ENCODE measurements at regions not wholly inside any gene's neighbourhood (a gene's known extent, or its start where the extent isn't known, plus 50 kb on each side); places are given as distances from the start of the nearest gene placed in this dataset.
"Not testable (repeated sequence)": the region's sequence is repeated elsewhere in the genome, so short reads cannot be mapped to it uniquely, and the experiment has no call there.

GRCh38 chr2:39581866-39582265, 83.9 kb upstream of the TMEM178A start:
- no peak for DNase-seq (ENCODE audit: low read depth in 2 of 2)

- DNase-seq (ENCODE audit: low read depth in 2 of 2), result no peak
Observed at GRCh38 chr2:39583213-39583612, 82.5 kb upstream of the TMEM178A start.

- no peak for DNase-seq (ENCODE audit: low read depth in 2 of 2)
Observed at GRCh38 chr2:39583781-39584180, 81.9 kb upstream of the TMEM178A start.

DNA sequence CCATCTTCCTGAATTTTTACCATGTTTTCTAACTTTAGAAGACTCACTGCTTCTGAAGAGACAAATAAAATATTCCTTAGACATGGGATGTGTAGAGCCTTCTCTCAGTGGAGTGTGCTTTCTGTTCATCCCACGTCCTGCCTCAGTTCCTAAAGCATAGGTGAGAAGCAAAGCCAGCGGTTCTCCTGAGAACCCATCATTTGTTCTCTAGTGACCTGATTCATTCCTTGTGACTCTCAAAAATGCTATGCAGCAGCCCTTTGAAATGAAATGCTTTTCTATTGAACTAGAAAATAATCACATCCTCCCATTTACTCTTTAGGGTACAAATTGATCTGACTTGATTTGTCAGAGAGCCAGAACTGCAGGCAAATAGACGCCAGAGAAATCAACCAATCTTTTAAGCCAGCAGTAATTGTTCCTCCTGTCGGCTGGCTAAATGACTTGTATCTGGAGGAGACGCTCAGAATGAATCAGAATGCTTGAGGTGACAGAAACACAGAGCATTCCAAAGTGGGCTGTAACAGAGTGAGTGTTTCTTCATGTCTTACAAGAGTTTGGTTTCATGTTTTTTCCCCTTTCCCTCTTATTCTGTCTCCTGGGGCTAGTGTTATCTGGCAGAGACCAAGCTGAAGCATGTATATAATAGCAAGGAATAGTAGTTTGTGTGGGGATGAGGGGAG, 81.3 kb upstream of the TMEM178A start:
- no peak for DNase-seq (ENCODE audit: low read depth in 2 of 2)

- not testable (repeated sequence) for DNase-seq (ENCODE audit: low read depth in 2 of 2)
Observed at GRCh38 chr2:39585531-39585930, 80.2 kb upstream of the TMEM178A start.

DNA sequence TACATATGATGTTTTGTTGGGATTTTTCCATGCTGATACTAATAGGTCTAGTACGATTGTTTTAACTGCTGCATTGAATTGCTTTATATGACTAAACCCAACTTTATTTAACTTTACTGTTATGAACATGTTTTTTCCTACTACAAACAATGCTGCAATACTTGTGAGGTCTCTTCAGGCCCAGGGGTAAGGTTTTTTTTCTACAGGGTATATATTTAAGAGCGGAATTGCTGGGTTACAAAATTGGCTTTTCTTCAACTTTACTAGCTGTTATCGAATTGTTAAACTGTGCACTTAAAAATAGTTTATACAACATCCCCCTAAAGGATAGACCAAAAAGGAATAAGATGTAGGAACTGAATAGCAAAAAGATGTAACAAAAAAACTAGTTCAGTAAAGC, 78.5 kb upstream of the TMEM178A start:
- DNase-seq (ENCODE audit: low read depth in 2 of 2), result no peak

DNA sequence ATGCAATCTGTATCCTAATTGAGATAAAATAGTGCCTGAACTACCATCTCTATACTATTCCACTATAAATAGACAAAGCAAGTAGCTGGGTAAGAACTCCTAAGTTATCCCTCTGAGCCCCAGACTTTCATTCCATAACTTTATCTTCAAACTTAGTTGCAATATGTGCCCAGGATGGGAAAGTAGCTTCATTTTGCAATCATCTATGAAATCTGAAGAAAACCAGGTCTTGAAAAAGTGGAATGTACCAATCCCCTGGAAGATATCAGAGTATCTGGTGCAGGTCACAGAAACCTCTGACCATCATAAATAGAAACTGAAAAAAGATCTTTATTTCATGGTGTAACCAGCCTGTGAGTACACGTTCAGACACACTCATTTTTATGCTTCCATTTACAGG, 78.1 kb upstream of the TMEM178A start:
- DNase-seq (ENCODE audit: low read depth in 2 of 2), result no peak

- no peak for DNase-seq (ENCODE audit: low read depth in 2 of 2)
Observed at GRCh38 chr2:39593439-39594393, 72.0 kb upstream of the TMEM178A start.

DNA sequence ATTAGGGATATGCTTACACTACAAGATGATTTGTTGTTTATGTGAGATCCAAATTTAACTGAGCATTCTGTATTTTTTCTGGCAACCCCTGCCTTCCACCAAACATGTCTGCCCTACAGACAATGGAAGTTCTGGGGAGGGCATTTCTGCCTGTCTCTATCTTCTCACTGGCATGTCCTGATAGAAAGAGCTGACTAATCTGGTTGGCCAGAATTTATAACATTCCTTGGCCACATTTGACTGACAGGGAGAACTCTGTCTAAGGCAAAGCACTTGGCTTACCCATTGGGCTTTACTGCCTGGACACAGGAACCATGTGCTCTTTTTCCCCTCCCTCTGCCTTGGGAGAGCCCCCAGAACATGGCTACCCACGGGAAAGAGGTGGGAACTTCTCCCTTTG, 70.6 kb upstream of the TMEM178A start:
- no peak for DNase-seq (ENCODE audit: low read depth in 2 of 2)

DNA sequence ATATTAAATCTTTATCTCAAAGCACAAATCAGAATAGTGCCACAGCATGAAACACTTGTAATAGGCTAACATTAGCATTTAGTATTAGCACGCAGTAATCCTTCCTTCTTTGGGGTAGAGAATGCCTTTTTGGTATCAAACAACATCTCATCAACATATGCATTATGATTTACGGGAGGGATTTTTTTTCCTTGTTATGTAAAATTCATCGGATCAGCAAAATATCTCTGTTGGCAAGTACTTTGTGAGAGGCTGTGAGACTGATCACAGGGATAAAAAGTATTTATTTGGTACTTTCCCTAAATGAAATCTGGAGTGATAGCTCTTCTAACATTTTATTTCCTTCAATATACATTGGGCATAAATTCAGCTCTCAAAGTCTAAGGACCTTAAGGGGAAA, 68.4 kb upstream of the TMEM178A start:
- no peak for DNase-seq (ENCODE audit: low read depth in 2 of 2)

- DNase-seq (ENCODE audit: low read depth in 2 of 2), result no peak
Observed at GRCh38 chr2:39602616-39603015, 63.1 kb upstream of the TMEM178A start.

DNA sequence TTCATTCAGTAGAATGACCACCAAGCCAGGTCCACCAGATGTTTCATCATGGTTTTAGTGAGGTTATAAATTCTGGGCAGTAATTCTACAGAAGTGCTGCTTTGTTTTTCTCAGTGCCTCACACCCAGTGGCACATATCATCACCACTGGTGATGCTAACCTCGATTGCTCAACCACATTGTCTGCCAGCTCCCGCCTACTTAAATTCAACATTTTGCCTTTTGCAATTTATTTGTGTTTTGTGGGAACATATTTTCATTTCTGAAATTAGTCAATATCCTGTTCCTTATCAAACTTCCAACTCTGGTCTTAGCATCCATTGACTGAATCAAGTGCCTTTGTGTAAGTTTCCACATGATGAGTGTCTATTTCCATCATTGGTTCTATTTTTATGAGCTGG, 62.3 kb upstream of the TMEM178A start:
- DNase-seq (ENCODE audit: low read depth in 2 of 2), result no peak

DNA sequence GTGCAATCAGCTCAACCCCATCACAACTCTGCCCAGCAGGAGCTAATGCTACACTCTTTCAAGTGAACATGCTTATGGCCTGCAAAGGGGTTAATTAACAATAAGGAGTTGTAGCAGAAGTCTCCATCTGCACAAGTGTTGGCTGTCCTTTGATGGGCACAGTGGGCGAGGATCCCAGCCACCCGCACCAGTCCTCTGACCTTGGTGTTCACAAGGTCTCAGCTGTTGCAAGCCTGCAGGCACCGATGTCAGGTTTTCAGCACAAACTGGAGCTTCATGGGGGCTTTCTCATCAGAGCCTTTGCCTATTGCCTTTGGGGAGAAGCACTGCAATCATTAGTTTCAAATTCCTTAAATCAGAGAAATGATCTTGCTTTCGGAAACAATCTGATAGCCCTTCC, 60.9 kb upstream of the TMEM178A start:
- no peak for DNase-seq (ENCODE audit: low read depth in 2 of 2)

GRCh38 chr2:39606585-39606984, 59.1 kb upstream of the TMEM178A start:
- DNase-seq (ENCODE audit: low read depth in 2 of 2), result no peak

DNA sequence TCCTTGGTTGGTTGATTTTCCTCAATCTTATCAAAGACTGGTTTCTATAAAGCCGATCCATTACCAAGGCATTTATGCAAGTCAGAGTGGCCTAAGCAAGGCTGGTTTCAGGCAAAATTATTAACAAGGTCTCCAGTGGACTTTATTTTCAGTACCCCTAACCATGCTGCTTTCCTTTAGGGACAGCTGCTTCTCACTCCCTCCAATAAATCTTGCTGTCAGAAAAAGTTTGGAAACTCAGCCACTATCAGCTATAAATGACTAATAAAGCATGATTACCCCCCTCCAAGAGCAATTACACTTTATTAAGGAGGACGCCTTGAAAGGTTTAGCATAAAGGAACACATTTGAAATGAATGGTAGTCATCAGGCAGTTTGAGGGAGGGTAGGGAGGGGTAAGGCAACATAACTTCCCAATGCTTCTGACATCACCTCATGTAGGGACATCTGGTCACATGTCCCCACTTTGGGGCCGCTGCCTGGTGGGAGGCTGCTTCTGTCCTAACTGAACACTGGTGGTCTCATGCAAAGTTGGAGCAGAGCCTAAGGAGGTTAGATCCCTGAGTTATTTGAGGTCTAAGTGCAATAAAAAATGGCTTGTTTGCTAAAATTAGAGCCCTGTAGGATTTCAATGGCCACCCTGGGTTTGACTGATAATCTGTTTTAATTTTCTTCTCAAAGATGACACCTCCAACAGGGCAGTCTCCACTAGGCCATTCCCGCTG, 58.0 kb upstream of the TMEM178A start:
- DNase-seq (ENCODE audit: low read depth in 2 of 2), result no peak

- DNase-seq (ENCODE audit: low read depth in 2 of 2), result no peak
Observed at GRCh38 chr2:39608263-39608575, 57.5 kb upstream of the TMEM178A start.

GRCh38 chr2:39608686-39609441, 56.9 kb upstream of the TMEM178A start:
- DNase-seq (ENCODE audit: low read depth in 2 of 2), result no peak

DNA sequence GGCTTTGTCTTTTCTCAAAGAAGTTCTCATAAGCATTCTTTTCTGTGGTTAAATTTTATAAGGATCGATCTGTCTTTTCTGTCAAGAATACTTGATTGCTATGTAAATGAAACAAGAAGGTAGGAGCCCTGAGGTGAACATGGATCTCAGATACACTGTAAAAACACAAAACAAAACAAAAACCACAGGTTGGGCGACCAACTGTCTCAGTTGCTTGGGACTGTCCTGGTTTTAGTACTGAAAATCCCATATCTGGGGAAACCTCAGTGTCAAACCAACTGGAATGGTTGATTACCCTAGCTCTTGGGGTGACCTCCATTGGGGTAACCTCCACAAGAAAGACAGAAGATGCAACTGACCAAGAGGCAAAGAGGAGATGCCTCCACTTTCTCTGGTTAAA, 55.8 kb upstream of the TMEM178A start:
- DNase-seq (ENCODE audit: low read depth in 2 of 2), result no peak

GRCh38 chr2:39615675-39616074, 50.0 kb upstream of the TMEM178A start:
- DNase-seq (ENCODE audit: low read depth in 2 of 2), result no peak
